C4-2B (cell line): ENCODE measurements at regions not wholly inside any gene's neighbourhood (a gene's known extent, or its start where the extent isn't known, plus 50 kb on each side); places are given as distances from the start of the nearest gene placed in this dataset.

ENCODE experiments used
- H3K27ac ChIP-seq: fragments of 450-650 bp; 2 replicates; pipeline ENCODE4 v1.5.1; 2017
- CTCF ChIP-seq: fragments of 450-650 bp; conservative IDR thresholded peaks from 2 replicates; pipeline ENCODE4 v1.5.1; 2017; ENCODE audit warnings: mild to moderate bottlenecking
- ZFX ChIP-seq: fragments of 450-650 bp; IDR thresholded peaks from 2 replicates; pipeline ENCODE4 v1.6.1; 2017

DNA sequence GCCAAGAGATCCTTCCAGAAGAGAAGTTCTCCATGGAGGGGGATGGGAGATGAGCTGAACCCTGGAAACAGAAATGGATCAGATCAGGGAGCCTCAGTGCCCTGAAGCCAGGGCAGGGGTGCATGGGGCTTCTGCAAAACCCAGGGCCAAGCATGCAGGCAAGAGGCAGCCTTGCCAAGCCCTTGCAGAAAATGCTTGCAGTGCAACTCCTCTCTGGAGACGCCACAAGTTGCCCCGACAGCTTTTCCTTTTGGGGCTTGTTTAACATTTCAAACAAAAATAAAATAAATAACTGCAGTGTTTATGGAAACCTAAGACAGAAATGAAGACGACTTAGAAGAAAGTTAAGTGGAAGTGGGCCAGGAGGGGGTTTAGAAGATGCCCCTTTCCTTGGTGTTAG lies 177.5 kb upstream of the TNP1 start:
- TF ChIP-seq CTCF (no peak), ZFX (no peak)
- no peak overlapping the region for H3K27ac ChIP-seq

GRCh38 chr2:217035967-217036366 lies 176.1 kb upstream of the TNP1 start:
- no peak for TF ChIP-seq ZFX
- TF ChIP-seq CTCF = no peak

GRCh38 chr2:217033186-217033585 lies 173.3 kb upstream of the TNP1 start:
- no peak overlapping the region for H3K27ac ChIP-seq
- TF ChIP-seq CTCF = no peak

More at GRCh38 chr2:217035967-217036366, 176.1 kb upstream of the TNP1 start:
- no peak overlapping the region for H3K27ac ChIP-seq

GRCh38 chr2:217031445-217031844 lies 171.6 kb upstream of the TNP1 start:
- no peak for TF ChIP-seq ZFX
- TF ChIP-seq CTCF = no peak
- H3K27ac ChIP-seq = no peak overlapping the region

GRCh38 chr2:217030081-217030480 lies 170.2 kb upstream of the TNP1 start:
- no peak for TF ChIP-seq ZFX
- no peak for TF ChIP-seq CTCF
- no peak overlapping the region for H3K27ac ChIP-seq

GRCh38 chr2:217028128-217028527 lies 168.3 kb upstream of the TNP1 start:
- TF ChIP-seq CTCF (no peak), ZFX (no peak)
- H3K27ac ChIP-seq = no peak overlapping the region

DNA sequence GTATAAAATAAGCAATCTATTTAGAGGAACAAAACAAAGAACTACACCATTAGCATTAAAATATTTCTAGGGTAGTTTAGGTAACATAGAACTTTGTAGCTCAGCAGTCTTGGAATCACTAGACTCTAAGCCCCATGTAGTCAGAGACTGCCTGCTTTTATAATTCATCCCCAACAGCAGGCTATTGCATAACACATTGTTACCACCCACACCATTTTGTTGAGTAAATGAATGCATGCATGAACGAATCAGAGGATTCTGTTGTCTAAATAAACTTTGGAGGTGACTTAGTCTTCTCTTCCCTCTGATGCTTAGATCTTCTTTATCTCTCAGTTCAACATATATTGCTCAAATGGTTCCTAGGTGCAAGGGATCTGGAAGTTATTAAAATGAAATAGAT lies 167.6 kb upstream of the TNP1 start:
- no peak overlapping the region for H3K27ac ChIP-seq
- TF ChIP-seq ZFX = no peak
- no peak for TF ChIP-seq CTCF
